Gastroesophageal sphincter (tissue), 4 donors: ENCODE measurements at regions not wholly inside any gene's neighbourhood (a gene's known extent, or its start where the extent isn't known, plus 50 kb on each side); places are given as distances from the start of the nearest gene placed in this dataset.

Source experiments
- ATAC-seq: fragments of 150-250 bp; one replicate; pipeline ENCODE4 v1.9.1; 2016; ENCODE audit warnings: mild to moderate bottlenecking, moderate library complexity
- H3K27ac ChIP-seq, 4 donors: fragments of 200-600 bp; sonication (generic) in 3 of 4; 1 replicate in 3 of 4; 2 replicates in 1 of 4; pipeline ENCODE4 v1.5.1; 2016 to 2019
- H3K27me3 ChIP-seq: fragments of 200-600 bp; sonication (generic); one replicate; pipeline ENCODE4 v1.5.1; 2019
- H3K36me3 ChIP-seq, 2 donors: fragments of 200-600 bp; sonication (generic); one replicate each; pipeline ENCODE4 v1.5.1; 2019; ENCODE audit warnings: control low read depth in 1 of 2
- H3K4me1 ChIP-seq, 3 donors: fragments of 200-600 bp; sonication (generic); 1 replicate in 2 of 3; 2 replicates in 1 of 3; pipeline ENCODE4 v1.5.1; 2016 to 2019; ENCODE audit warnings: control low read depth in 2 of 3
- H3K4me3 ChIP-seq, 2 donors: fragments of 200-600 bp; sonication (generic); one replicate each; pipeline ENCODE4 v1.5.1; 2019; ENCODE audit warnings: mild to moderate bottlenecking in 1 of 2, moderate library complexity in 1 of 2
- H3K9me3 ChIP-seq, 3 donors: fragments of 200-600 bp; sonication (generic); one replicate each; pipeline ENCODE4 v1.5.1; 2017 to 2019; ENCODE audit warnings: control low read depth in 2 of 3
- CTCF ChIP-seq, 4 experiments: fragments of 200-600 bp in 2 of 4; fragments of 450-650 bp in 2 of 4; sonication (generic) in 1 of 4; IDR thresholded peaks; one replicate each; pipeline ENCODE4 v1.5.1; 2017 to 2019; ENCODE audit warnings: antibody characterized with exemption in 4 of 4, mild to moderate bottlenecking in 2 of 4, moderate library complexity in 2 of 4
- EP300 ChIP-seq: sonication (generic); formaldehyde crosslinking; IDR thresholded peaks from one replicate; pipeline ENCODE4 v1.6.1; 2017; ENCODE audit warnings: antibody characterized with exemption, mild to moderate bottlenecking
- POLR2A ChIP-seq, 2 donors: fragments of 450-650 bp; IDR thresholded peaks; one replicate each; pipeline ENCODE4 v1.6.1; 2017; ENCODE audit warnings: antibody characterized with exemption in 2 of 2, mild to moderate bottlenecking in 2 of 2, moderate library complexity in 1 of 2
- POLR2AphosphoS5 ChIP-seq: sonication (generic); formaldehyde crosslinking; IDR thresholded peaks from one replicate; pipeline ENCODE4 v1.6.1; 2017; ENCODE audit warnings: antibody characterized with exemption
- WGBS, 2 donors: methylation state at CpG; one replicate each; pipeline ENCODE4 v1.1.5; 2018; ENCODE audit warnings: low coverage in 1 of 2; 5-methylcytosine and 5-hydroxymethylcytosine counted together

GRCh38 chr5:3307982-3308621 is 287.5 kb upstream of the IRX1 start:
- H3K9me3 ChIP-seq = peaks cover 0 to 21% (median 0%) of the 10 kb centered on the region in 3 donors
- no peak for ATAC-seq
- TF ChIP-seq EP300 = no peak
- no peak for TF ChIP-seq POLR2A (IDR thresholded peaks at IDR 0.05)
- no peak for TF ChIP-seq CTCF (IDR thresholded peaks at IDR 0.05)
- no peak for TF ChIP-seq POLR2AphosphoS5
- no peaks in the 10 kb centered on the region for H3K36me3 ChIP-seq
- peaks cover 10% of the 10 kb centered on the region for H3K27me3 ChIP-seq
- H3K4me1 ChIP-seq = no peaks in the 10 kb centered on the region
- H3K4me3 ChIP-seq = no peak overlapping the region
- no peak overlapping the region for H3K27ac ChIP-seq
- 29 to 64% methylated on average over 1 to 4 of the region's 9 CpGs for WGBS, 2 donors

GRCh38 chr5:3305432-3305831 is 290.2 kb upstream of the IRX1 start:
- no peaks in the 10 kb centered on the region for H3K4me1 ChIP-seq
- H3K4me3 ChIP-seq = no peak overlapping the region
- TF ChIP-seq POLR2A (IDR thresholded peaks at IDR 0.05) (no peak), POLR2AphosphoS5 (no peak), EP300 (no peak), CTCF (IDR thresholded peaks at IDR 0.05) (no peak)
- ATAC-seq = no peak
- H3K27ac ChIP-seq = no peak overlapping the region
- H3K36me3 ChIP-seq = no peaks in the 10 kb centered on the region
- H3K9me3 ChIP-seq = no peaks in the 10 kb centered on the region
- WGBS, 2 donors = 79 to 100% methylated on average over 1 to 17 of the region's 29 CpGs
- peaks cover 5% of the 10 kb centered on the region for H3K27me3 ChIP-seq

GRCh38 chr5:3304346-3304745 is 291.3 kb upstream of the IRX1 start:
- no CpG with 5 or more reads among the region's 10 CpGs for WGBS, 2 donors
- TF ChIP-seq POLR2AphosphoS5 (no peak), EP300 (no peak), POLR2A (IDR thresholded peaks at IDR 0.05) (no peak), CTCF (IDR thresholded peaks at IDR 0.05) (no peak)
- ATAC-seq = no peak
- Histone ChIP-seq H3K9me3 (no peaks in the 10 kb centered on the region), H3K27me3 (peaks cover 5% of the 10 kb centered on the region), H3K4me3 (no peak overlapping the region), H3K27ac (no peak overlapping the region), H3K4me1 (no peaks in the 10 kb centered on the region), H3K36me3 (no peaks in the 10 kb centered on the region)

- TF ChIP-seq CTCF (IDR thresholded peaks at IDR 0.05) (no peak), EP300 (no peak), POLR2A (IDR thresholded peaks at IDR 0.05) (no peak), POLR2AphosphoS5 (no peak)
- H3K4me1 ChIP-seq = no peaks in the 10 kb centered on the region
- 4 to 16% methylated on average over 3 of the region's 3 CpGs for WGBS, 2 donors
- no peak for ATAC-seq
- no peaks in the 10 kb centered on the region for H3K36me3 ChIP-seq
- H3K27ac ChIP-seq = no peak overlapping the region
- H3K4me3 ChIP-seq = no peak overlapping the region
- no peaks in the 10 kb centered on the region for H3K9me3 ChIP-seq
- peaks cover 7% of the 10 kb centered on the region for H3K27me3 ChIP-seq
Measured at GRCh38 chr5:3303777-3304176, 291.9 kb upstream of the IRX1 start.

GRCh38 chr5:3302228-3302627 is 293.4 kb upstream of the IRX1 start:
- 33 to 38% methylated on average over 1 of the region's 1 CpG for WGBS, 2 donors

More at GRCh38 chr5:3302228-3302627, 293.4 kb upstream of the IRX1 start:
- Histone ChIP-seq H3K4me3 (no peak overlapping the region), H3K9me3 (no peaks in the 10 kb centered on the region), H3K27ac (no peak overlapping the region), H3K27me3 (peaks cover 10% of the 10 kb centered on the region), H3K4me1 (no peaks in the 10 kb centered on the region), H3K36me3 (no peaks in the 10 kb centered on the region)
- TF ChIP-seq POLR2AphosphoS5 (no peak), CTCF (IDR thresholded peaks at IDR 0.05) (no peak), POLR2A (IDR thresholded peaks at IDR 0.05) (no peak), EP300 (no peak)
- no peak for ATAC-seq
